Immature natural killer cell (primary cell): ENCODE measurements at regions not wholly inside any gene's neighbourhood (a gene's known extent, or its start where the extent isn't known, plus 50 kb on each side); places are given as distances from the start of the nearest gene placed in this dataset.

ENCODE experiments used
- DNase-seq, 3 donors: peaks; one replicate each; pipeline ENCODE4 v3.0.0; 2022; ENCODE audit warnings: mixed read lengths in 1 of 3
- H3K27ac Mint-ChIP-seq, 6 donors: one replicate each; pipeline ENCODE4 v1.8.0; 2020; ENCODE audit warnings: mixed read lengths in 6 of 6, mild to moderate bottlenecking in 5 of 6, inconsistent platforms in 4 of 6, moderate library complexity in 3 of 6
- H3K27me3 Mint-ChIP-seq, 3 donors: one replicate each; pipeline ENCODE4 v1.8.0; 2020 to 2021; ENCODE audit warnings: low read depth in 3 of 3, mild to moderate bottlenecking in 3 of 3, mixed read lengths in 3 of 3, moderate library complexity in 3 of 3, inconsistent platforms in 1 of 3
- H3K36me3 Mint-ChIP-seq, 3 donors: one replicate each; pipeline ENCODE4 v1.8.0; 2020; ENCODE audit warnings: mixed read lengths in 3 of 3, inconsistent platforms in 2 of 3, mild to moderate bottlenecking in 2 of 3
- H3K4me1 Mint-ChIP-seq, 2 donors: one replicate each; pipeline ENCODE4 v1.8.0; 2020; ENCODE audit warnings: inconsistent platforms in 2 of 2, mild to moderate bottlenecking in 2 of 2, mixed read lengths in 2 of 2, moderate library complexity in 1 of 2
- H3K4me3 Mint-ChIP-seq, 5 donors: one replicate each; pipeline ENCODE4 v1.8.0; 2020; ENCODE audit warnings: mild to moderate bottlenecking in 5 of 5, mixed read lengths in 5 of 5, inconsistent platforms in 3 of 5, moderate library complexity in 3 of 5
- H3K9me3 Mint-ChIP-seq, 6 donors: one replicate each; pipeline ENCODE4 v1.8.0; 2020; ENCODE audit warnings: mild to moderate bottlenecking in 6 of 6, mixed read lengths in 6 of 6, inconsistent platforms in 4 of 6, moderate library complexity in 3 of 6

DNA sequence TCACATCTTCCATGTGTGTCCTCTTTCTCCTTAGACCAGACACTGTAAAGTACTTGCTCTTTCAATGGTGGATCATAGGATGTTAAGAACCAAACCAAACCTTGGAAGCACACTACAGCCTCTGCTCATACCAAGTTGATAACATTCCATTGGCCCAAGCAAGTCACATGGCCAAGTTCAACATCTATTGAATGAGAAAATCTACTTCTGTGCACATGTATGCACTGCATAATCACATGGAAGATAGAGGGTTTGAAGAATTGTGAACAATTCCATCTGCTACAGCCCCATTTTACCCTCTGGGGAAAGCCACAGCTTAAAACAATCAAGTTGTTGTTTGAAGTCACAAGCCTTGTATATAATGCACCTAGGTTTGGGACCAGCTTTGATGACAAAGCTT lies 68.2 kb downstream of the MFAP3 start:
- Mint-ChIP-seq H3K27me3 (peaks cover 0 to 9% (median 4%) of the 10 kb centered on the region in 3 donors), H3K27ac (no peak overlapping the region), H3K9me3 (no peaks in the 10 kb centered on the region), H3K36me3 (peaks cover 0 to 12% (median 0%) of the 10 kb centered on the region in 3 donors), H3K4me1 (no peaks in the 10 kb centered on the region), H3K4me3 (no peak overlapping the region)
- DNase-seq: no peak

DNA sequence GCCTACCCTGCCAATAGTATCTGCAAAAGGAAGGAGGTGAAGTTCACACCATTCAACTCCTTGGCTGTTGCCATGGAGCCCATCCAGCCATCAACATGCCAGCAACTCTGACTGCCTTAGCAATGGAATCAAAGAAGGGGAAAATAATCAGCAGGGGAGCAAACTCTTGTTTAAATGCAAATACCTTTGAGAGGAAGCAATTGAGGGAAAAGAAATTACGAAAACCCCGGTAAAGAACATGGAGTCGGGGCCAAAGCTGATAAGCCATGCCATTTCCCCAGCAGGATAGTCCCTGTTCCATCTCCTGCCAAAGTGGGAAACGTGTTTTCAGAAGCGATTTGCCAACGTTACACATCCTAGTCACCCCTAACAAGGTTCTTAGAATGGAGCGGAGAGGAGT lies 69.0 kb downstream of the MFAP3 start:
- H3K4me3 Mint-ChIP-seq: no peak overlapping the region
- no peaks in the 10 kb centered on the region for H3K9me3 Mint-ChIP-seq
- DNase-seq: no peak
- no peak overlapping the region for H3K27ac Mint-ChIP-seq
- peaks cover 0 to 9% (median 4%) of the 10 kb centered on the region in 3 donors for H3K27me3 Mint-ChIP-seq
- H3K4me1 Mint-ChIP-seq: no peaks in the 10 kb centered on the region
- peaks cover 0 to 14% (median 0%) of the 10 kb centered on the region in 3 donors for H3K36me3 Mint-ChIP-seq

DNA sequence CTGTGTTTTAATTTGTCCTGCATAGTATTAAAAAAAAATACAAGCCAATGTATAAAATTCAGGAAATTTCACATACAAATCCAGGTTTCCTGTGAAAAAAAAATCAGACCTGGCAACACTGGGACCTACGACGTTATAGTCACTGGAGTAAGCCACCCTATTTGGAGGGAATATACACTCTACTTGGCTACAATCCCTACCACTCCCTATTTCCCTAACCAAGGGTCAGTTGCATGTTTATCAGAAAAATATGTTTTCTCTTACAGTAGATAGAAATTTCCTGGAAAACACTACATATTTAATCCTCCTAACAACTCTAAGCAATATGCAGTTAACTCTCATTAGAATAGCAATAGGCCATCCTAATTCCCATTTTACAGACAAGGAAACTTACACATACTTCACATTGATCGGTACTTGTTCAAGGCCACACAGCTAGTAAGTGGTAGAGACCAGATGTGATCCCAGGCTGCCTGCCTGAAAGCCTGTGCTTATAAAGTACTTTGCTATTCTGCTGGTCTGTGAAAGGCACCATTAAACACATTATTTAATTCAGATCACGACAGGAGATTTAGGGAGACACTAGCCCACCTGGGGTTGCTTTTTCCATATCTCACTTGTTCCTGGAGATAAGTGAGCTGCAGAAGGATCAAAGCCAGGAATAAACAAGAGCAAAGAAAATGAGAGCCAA lies 70.8 kb downstream of the MFAP3 start:
- DNase-seq: no peak
- H3K9me3 Mint-ChIP-seq: no peaks in the 10 kb centered on the region
- peaks cover 0 to 9% (median 4%) of the 10 kb centered on the region in 3 donors for H3K27me3 Mint-ChIP-seq
- H3K36me3 Mint-ChIP-seq: peaks cover 0 to 14% (median 0%) of the 10 kb centered on the region in 3 donors
- no peaks in the 10 kb centered on the region for H3K4me1 Mint-ChIP-seq
- no peak overlapping the region for H3K27ac Mint-ChIP-seq
- no peak overlapping the region for H3K4me3 Mint-ChIP-seq

DNA sequence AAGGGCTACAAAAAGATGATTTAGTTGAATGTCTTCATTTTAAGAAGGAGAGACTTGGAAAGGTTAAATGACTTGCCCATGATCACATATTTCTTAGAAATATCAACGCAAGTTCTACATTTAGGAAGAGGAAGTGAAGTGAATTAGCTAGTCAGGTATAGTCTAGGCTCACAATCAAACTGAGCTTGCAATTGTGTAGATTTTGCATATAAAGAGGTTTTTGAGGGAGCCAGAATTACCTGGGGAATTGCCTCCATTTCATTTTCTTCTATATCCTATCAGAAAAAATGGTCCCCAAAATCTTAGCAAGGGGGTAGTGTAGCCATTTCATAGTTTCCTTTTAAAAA lies 71.3 kb downstream of the MFAP3 start:
- DNase-seq: no peak
- no peak overlapping the region for H3K4me3 Mint-ChIP-seq
- H3K36me3 Mint-ChIP-seq: peaks cover 0 to 13% (median 0%) of the 10 kb centered on the region in 3 donors
- no peak overlapping the region for H3K27ac Mint-ChIP-seq
- H3K27me3 Mint-ChIP-seq: peaks cover 0 to 9% (median 3%) of the 10 kb centered on the region in 3 donors
- H3K4me1 Mint-ChIP-seq: no peaks in the 10 kb centered on the region
- no peaks in the 10 kb centered on the region for H3K9me3 Mint-ChIP-seq

DNA sequence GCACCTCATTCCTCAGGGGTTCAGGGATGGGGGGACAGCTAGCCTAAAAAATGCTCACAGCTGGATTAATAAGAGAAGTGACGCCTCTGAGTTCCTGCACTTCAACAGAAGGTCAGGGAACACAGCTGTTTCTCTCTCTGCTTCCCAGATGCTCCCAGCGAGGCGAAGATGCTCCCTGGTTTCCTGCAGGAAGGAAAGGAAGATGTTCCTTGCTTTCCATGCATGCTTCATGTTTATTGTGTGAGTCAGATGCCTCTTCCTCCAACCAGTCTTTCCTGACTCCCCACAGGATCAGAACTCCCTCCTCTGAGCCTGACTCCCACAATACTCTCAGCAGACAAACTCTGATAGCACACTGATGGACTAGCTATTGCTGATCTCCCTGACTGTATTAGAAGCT lies 71.9 kb downstream of the MFAP3 start:
- no peaks in the 10 kb centered on the region for H3K9me3 Mint-ChIP-seq
- DNase-seq: no peak
- no peaks in the 10 kb centered on the region for H3K4me1 Mint-ChIP-seq
- H3K4me3 Mint-ChIP-seq: no peak overlapping the region
- peaks cover 0 to 7% (median 2%) of the 10 kb centered on the region in 3 donors for H3K27me3 Mint-ChIP-seq
- H3K36me3 Mint-ChIP-seq: peaks cover 0 to 8% (median 0%) of the 10 kb centered on the region in 3 donors
- H3K27ac Mint-ChIP-seq: no peak overlapping the region

DNA sequence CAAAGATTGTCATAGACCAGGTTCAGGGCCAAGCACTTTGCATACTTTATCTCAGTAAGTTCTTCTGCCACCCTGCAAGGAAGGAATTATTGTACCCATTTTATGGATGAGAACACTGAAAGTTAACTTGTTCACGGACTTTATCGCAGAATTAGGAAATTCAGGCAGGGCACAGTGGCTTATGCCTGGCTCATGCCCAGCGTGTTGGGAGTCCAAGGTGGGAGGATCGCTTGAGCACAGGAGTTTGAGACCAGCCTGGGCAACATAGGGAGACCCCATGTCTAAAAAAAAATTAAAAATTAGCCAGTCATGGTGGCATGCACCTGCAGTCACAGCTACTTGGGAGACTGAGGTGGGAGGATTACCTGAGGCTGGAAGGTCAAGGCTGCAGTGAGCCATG lies 72.4 kb downstream of the MFAP3 start:
- Mint-ChIP-seq H3K4me1 (no peaks in the 10 kb centered on the region), H3K4me3 (no peak overlapping the region), H3K27me3 (peaks cover 0 to 7% (median 2%) of the 10 kb centered on the region in 3 donors), H3K36me3 (peaks cover 0 to 8% (median 0%) of the 10 kb centered on the region in 3 donors), H3K9me3 (no peaks in the 10 kb centered on the region), H3K27ac (no peak overlapping the region)
- no peak for DNase-seq

DNA sequence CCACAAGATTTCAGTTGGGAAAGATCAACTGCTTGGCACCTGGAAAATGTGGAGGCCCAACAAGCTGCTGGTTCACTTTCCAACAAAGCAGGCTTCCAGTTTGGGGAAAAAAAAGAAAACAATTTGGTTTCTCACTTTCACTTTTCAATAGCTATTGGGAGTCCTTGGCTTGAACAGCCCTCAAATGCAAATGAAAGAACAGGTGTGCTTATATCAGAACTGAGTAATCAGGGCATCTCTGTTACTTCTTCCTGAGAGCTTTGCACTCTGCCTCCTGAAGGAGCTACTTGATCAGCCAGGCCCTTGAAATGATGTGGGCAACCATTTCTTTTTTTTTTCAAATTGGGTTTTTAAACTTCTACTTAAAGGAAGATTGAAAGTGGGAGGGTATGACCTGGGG lies 73.5 kb downstream of the MFAP3 start:
- no peak overlapping the region for H3K4me3 Mint-ChIP-seq
- DNase-seq: no peak
- peak overlapping the region in 1 of 6 donors; percentile 7 for H3K27ac Mint-ChIP-seq
- H3K36me3 Mint-ChIP-seq: peaks cover 0 to 8% (median 0%) of the 10 kb centered on the region in 3 donors
- H3K4me1 Mint-ChIP-seq: no peaks in the 10 kb centered on the region
- H3K27me3 Mint-ChIP-seq: peaks cover 0 to 7% (median 2%) of the 10 kb centered on the region in 3 donors
- no peaks in the 10 kb centered on the region for H3K9me3 Mint-ChIP-seq

DNA sequence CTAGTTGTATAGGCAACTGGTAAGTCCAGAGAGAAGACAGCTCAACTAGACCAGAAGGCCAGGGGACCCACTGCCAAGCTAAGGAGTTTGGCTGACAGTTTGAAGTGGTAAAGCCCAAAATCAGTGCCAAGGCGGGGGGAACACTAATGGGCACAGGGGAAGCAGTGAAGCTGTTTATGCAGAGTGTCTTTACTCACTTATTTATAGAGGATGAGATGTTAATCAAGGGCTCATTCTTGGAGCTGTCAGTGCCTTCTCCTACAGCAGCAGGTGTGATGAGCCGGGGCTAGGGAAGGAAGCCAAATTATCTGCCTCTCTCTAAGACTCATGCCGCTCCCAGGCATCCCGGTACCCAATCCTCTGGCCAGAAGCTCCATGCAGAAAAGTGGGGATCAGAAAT lies 75.2 kb upstream of the GALNT10 start:
- Mint-ChIP-seq H3K4me3 (no peak overlapping the region), H3K36me3 (peaks cover 0 to 8% (median 0%) of the 10 kb centered on the region in 3 donors), H3K9me3 (no peaks in the 10 kb centered on the region), H3K4me1 (no peaks in the 10 kb centered on the region), H3K27me3 (peaks cover 0 to 10% (median 0%) of the 10 kb centered on the region in 3 donors), H3K27ac (no peak overlapping the region)
- no peak for DNase-seq

DNA sequence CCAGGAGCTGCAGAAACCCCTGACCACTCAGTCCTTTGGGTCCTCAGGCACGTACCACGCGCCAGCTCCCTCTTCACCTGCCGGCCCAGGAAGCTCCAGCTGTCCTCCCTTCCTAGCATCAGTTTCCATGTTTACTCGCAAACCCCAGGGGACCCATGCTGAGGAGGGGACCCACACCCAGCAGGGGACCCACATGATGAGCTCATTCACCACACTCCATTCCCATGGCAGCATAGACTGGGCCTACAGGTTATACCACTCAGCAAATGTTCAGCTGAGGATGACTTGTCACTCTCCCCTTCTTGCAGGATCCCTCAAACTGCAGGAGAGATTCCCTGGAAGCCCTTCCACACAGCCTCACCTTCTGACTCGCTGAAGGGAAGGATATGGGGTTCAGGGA lies 73.5 kb upstream of the GALNT10 start:
- Mint-ChIP-seq H3K9me3 (no peaks in the 10 kb centered on the region), H3K4me1 (no peaks in the 10 kb centered on the region), H3K36me3 (peaks cover 0 to 1% (median 0%) of the 10 kb centered on the region in 3 donors), H3K27ac (no peak overlapping the region), H3K4me3 (no peak overlapping the region), H3K27me3 (peaks cover 0 to 12% (median 0%) of the 10 kb centered on the region in 3 donors)
- DNase-seq: no peak

DNA sequence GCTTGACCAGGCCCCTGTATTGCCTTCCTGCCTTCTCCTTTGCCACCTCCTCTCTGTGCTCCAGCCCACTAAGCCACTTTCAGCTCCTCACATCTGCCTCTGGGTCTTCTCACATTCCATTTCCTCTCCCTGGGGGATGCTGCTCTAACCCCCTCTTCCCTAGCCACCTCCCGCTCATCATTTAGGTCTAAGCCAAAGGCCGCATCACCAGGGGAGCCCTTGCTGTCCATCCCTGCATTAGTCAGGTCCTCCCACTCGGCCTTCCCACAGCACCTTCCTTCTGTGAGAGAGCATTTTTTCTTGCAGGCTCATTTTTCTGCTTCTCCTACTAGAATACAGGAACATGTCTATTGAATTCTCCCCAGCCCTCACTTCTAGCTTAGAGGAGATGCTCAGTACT lies 72.6 kb upstream of the GALNT10 start:
- no peaks in the 10 kb centered on the region for H3K4me1 Mint-ChIP-seq
- H3K27me3 Mint-ChIP-seq: peaks cover 0 to 12% (median 0%) of the 10 kb centered on the region in 3 donors
- no peak overlapping the region for H3K27ac Mint-ChIP-seq
- H3K4me3 Mint-ChIP-seq: no peak overlapping the region
- no peaks in the 10 kb centered on the region for H3K36me3 Mint-ChIP-seq
- DNase-seq: no peak
- H3K9me3 Mint-ChIP-seq: no peaks in the 10 kb centered on the region

DNA sequence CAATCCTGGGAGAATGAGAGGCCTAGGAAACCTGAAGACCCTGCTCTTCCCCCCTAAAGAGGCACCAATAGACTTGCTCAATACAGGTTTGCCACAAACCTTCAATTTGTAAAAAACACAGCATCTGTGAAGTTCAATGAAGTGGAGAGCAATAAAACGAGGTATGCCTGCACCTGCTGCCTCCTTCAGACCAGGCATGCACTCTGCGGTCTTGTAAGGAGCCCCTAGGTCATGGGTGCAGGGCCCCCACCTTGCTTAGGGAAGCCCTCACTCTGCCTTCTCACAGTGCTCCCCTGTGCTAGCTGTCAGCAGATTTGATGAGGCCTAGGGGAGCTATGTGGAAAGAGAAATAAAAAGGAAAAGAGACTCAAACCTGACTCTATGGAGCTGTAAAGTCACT lies 72.1 kb upstream of the GALNT10 start:
- Mint-ChIP-seq H3K4me3 (no peak overlapping the region), H3K36me3 (peaks cover 0 to 3% (median 2%) of the 10 kb centered on the region in 3 donors), H3K4me1 (no peaks in the 10 kb centered on the region), H3K9me3 (peaks cover 0 to 2% (median 0%) of the 10 kb centered on the region in 6 donors), H3K27ac (peak overlapping the region in 1 of 6 donors; percentile 40), H3K27me3 (peaks cover 0 to 12% (median 0%) of the 10 kb centered on the region in 3 donors)
- DNase-seq: no peak

DNA sequence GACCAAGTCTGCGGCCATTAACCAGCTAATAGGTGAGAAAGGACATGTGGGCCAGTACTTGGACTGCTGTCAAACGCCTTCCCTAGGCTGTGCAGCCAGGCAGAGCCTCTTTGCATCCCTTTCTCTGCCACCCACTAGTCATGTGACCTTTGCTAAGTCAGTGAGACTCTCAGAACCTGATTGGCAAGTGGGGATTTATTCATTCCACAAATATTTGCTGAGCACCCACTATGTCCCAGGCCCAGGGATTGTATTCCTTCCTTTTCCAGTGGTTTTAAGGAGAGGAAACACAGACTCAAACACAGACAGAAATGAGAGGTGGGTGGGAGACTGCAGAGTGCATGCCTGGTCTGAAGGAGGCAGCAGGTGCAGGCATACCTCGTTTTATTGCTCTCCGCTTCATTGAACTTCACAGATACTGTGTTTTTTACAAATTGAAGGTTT lies 71.6 kb upstream of the GALNT10 start:
- peaks cover 0 to 5% (median 5%) of the 10 kb centered on the region in 3 donors for H3K36me3 Mint-ChIP-seq
- no peak overlapping the region for H3K4me3 Mint-ChIP-seq
- H3K27ac Mint-ChIP-seq: no peak overlapping the region
- H3K27me3 Mint-ChIP-seq: peaks cover 0 to 12% (median 0%) of the 10 kb centered on the region in 3 donors
- DNase-seq: no peak
- peaks cover 0 to 2% (median 0%) of the 10 kb centered on the region in 6 donors for H3K9me3 Mint-ChIP-seq
- H3K4me1 Mint-ChIP-seq: no peaks in the 10 kb centered on the region

DNA sequence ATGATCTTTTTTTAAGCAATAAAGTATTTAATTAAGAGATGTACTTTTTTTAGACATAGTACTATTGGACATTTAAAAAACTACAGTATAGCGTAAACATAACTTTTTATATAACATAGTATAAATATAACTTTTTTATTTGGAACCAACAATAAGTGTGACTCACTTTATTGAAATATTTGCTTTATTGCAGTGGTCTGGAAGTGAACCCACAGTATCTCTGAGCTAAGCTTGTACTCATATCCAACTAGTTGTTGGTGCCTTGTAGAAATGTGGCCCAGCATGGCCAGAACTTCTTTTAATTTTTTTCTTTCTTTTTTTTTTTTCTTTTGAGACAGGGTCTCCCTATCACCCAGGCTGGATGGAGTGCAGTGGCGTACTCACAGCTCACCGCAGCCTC lies 61.5 kb upstream of the GALNT10 start:
- H3K4me3 Mint-ChIP-seq: no peak overlapping the region

DNA sequence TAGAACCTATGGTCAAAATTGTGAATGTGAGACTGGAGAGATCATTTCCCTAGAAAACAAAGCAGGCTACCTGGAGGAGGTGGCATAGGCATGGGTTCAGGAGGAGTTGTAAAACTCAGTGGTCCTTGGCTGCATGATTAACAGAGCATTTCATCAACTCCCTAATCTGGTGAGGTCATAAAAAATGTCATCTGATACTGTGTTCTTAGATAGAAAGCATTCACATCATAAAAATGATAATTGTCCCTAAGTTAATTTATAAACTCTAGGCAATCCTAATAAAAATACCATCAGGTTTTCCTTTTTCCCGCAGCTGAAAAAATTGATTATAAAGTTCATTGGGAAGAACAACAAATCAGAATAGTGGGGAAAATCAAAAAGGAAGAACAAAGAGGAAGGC lies 60.6 kb upstream of the GALNT10 start:
- Mint-ChIP-seq H3K27ac (no peak overlapping the region), H3K9me3 (peaks cover 0 to 5% (median 0%) of the 10 kb centered on the region in 6 donors), H3K4me1 (no peaks in the 10 kb centered on the region), H3K4me3 (no peak overlapping the region), H3K27me3 (peaks cover 0 to 13% (median 2%) of the 10 kb centered on the region in 3 donors), H3K36me3 (peaks cover 0 to 2% (median 0%) of the 10 kb centered on the region in 3 donors)
- DNase-seq: no peak

More for the DNA sequence above, 61.5 kb upstream of the GALNT10 start:
- Mint-ChIP-seq H3K36me3 (peaks cover 0 to 8% (median 3%) of the 10 kb centered on the region in 3 donors), H3K27me3 (peaks cover 0 to 17% (median 2%) of the 10 kb centered on the region in 3 donors), H3K4me1 (no peaks in the 10 kb centered on the region), H3K9me3 (peaks cover 0 to 5% (median 0%) of the 10 kb centered on the region in 6 donors), H3K27ac (no peak overlapping the region)
- no peak for DNase-seq

DNA sequence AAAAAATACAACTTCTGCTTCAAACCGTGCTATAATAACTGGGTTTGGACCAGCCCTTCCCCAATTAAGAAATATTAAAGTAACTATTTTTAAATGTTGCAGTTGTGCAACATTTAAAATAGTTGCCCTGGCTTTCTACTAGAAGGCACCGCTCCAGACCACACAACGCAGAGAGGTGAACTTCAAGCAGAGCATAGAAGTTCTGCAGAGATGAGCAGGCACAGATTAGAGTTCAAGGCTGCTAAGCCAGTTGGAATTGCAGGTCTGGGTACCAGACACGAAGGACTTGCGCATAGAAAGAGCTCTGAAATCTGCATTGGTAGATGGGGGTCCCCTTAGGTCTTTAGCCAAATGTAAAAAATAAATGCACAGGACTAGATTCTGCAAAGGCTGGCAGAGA lies 58.7 kb upstream of the GALNT10 start:
- DNase-seq: no peak
- Mint-ChIP-seq H3K4me3 (no peak overlapping the region), H3K27ac (no peak overlapping the region), H3K4me1 (no peaks in the 10 kb centered on the region), H3K9me3 (peaks cover 0 to 2% (median 0%) of the 10 kb centered on the region in 6 donors), H3K27me3 (peaks cover 0 to 10% (median 2%) of the 10 kb centered on the region in 3 donors), H3K36me3 (no peaks in the 10 kb centered on the region)
